ENCODE measurements at regions not wholly inside any gene's neighbourhood (a gene's known extent, or its start where the extent isn't known, plus 50 kb on each side); places are given as distances from the start of the nearest gene placed in this dataset.
A peak's percentile ranks its signal among the peaks of the same experiment; 100 is the strongest.

- DNase-seq = no peak
Measured at GRCh38 chr11:119876841-119877240, 147.8 kb upstream of the NECTIN1 start.

- no peak for DNase-seq
Measured at GRCh38 chr11:119875841-119876600, 147.0 kb upstream of the NECTIN1 start.

GRCh38 chr11:119874660-119875238 is 145.7 kb upstream of the NECTIN1 start:
- no peak for DNase-seq

GRCh38 chr11:119873761-119874421 is 144.9 kb upstream of the NECTIN1 start:
- DNase-seq = no peak

- DNase-seq = no peak
Measured at GRCh38 chr11:119872611-119873310, 143.8 kb upstream of the NECTIN1 start.

GRCh38 chr11:119865661-119866156 is 136.7 kb upstream of the NECTIN1 start:
- DNase-seq = no peak

- no peak for DNase-seq
Measured at GRCh38 chr11:119864836-119865235, 135.8 kb upstream of the NECTIN1 start.

- DNase-seq = peak; percentile 94
Measured at GRCh38 chr11:119863851-119864601, 135.0 kb upstream of the NECTIN1 start.

GRCh38 chr11:119863236-119863635 is 134.2 kb upstream of the NECTIN1 start:
- DNase-seq = no peak

GRCh38 chr11:119861160-119861559 is 132.2 kb upstream of the NECTIN1 start:
- no peak for DNase-seq

- no peak for DNase-seq
Measured at GRCh38 chr11:119860561-119861094, 131.6 kb upstream of the NECTIN1 start.

- DNase-seq = no peak
Measured at GRCh38 chr11:119859684-119860083, 130.7 kb upstream of the NECTIN1 start.

GRCh38 chr11:119858288-119858687 is 129.3 kb upstream of the NECTIN1 start:
- DNase-seq = no peak

GRCh38 chr11:119856681-119857485 is 127.9 kb upstream of the NECTIN1 start:
- DNase-seq = no peak

GRCh38 chr11:119855066-119855465 is 126.1 kb upstream of the NECTIN1 start:
- DNase-seq = no peak

GRCh38 chr11:119854521-119854920 is 125.5 kb upstream of the NECTIN1 start:
- DNase-seq = no peak

- DNase-seq = no peak
Measured at GRCh38 chr11:119853581-119854360, 124.8 kb upstream of the NECTIN1 start.

- DNase-seq = no peak
Measured at GRCh38 chr11:119852741-119853140, 123.7 kb upstream of the NECTIN1 start.

GRCh38 chr11:119850822-119851409 is 121.9 kb upstream of the NECTIN1 start:
- no peak for DNase-seq

- no peak for DNase-seq
Measured at GRCh38 chr11:119849872-119850271, 120.9 kb upstream of the NECTIN1 start.

Data from NCI-H510A (cell line).